ENCODE measurements at regions not wholly inside any gene's neighbourhood (a gene's known extent, or its start where the extent isn't known, plus 50 kb on each side); places are given as distances from the start of the nearest gene placed in this dataset.

GRCh38 chr3:194739498-194740284 lies 54.0 kb downstream of the FAM43A start:
- TF ChIP-seq CTCF (IDR thresholded peaks at IDR 0.05 in 4 of 5, conservative IDR thresholded peaks at IDR 0.05 in 1 of 5) (no peak), POLR2A (IDR thresholded peaks at IDR 0.05) (no peak)

Data from gastrocnemius medialis (tissue), 4 donors.